Psoas muscle (tissue), 7 donors: ENCODE measurements at regions not wholly inside any gene's neighbourhood (a gene's known extent, or its start where the extent isn't known, plus 50 kb on each side); places are given as distances from the start of the nearest gene placed in this dataset.
"Not testable (repeated sequence)": the region's sequence is repeated elsewhere in the genome, so short reads cannot be mapped to it uniquely, and the experiment has no call there.

ENCODE experiments used
- ATAC-seq, 4 donors: fragments of 200-7000 bp; cut with Tn5 transposase; one replicate each; pipeline ENCODE4 v1.9.1; 2020; ENCODE audit warnings: moderate library complexity in 3 of 4, mild to moderate bottlenecking in 2 of 4
- DNase-seq, 2 donors: peaks; one replicate each; pipeline ENCODE4 v3.0.0-alpha.2; 2020
- H3K27ac ChIP-seq: fragments of 200-600 bp; one replicate; pipeline ENCODE4 v1.8.0; 2022
- H3K27me3 ChIP-seq, 3 donors: fragments of 200-600 bp in 1 of 3; one replicate each; pipeline versions ENCODE4 v1.6.1 to v1.8.0; 2013 to 2022; ENCODE audit warnings: low read length in 2 of 3, mild to moderate bottlenecking in 2 of 3, moderate library complexity in 1 of 3; ENCODE audit not compliant: insufficient read depth in 3 of 3
- H3K36me3 ChIP-seq, 2 donors: fragments of 200-600 bp in 1 of 2; one replicate each; pipeline versions ENCODE4 v1.6.1 to v1.8.0; 2013 to 2022; ENCODE audit warnings: low read depth in 1 of 2, mild to moderate bottlenecking in 1 of 2, moderate library complexity in 1 of 2; ENCODE audit not compliant: insufficient read depth in 1 of 2
- H3K4me1 ChIP-seq: fragments of 200-600 bp; one replicate; pipeline ENCODE4 v1.8.0; 2022
- H3K4me3 ChIP-seq: fragments of 200-600 bp; one replicate; pipeline ENCODE4 v1.8.0; 2022; ENCODE audit warnings: mild to moderate bottlenecking
- H3K9me3 ChIP-seq: fragments of 200-600 bp; one replicate; pipeline ENCODE4 v1.8.0; 2022
- CTCF ChIP-seq: fragments of 200-600 bp; IDR thresholded peaks from one replicate; pipeline ENCODE4 v1.8.0; 2022; ENCODE audit warnings: antibody characterized with exemption
- WGBS, 3 donors: extraction: QIAGEN DNeasy Blood & Tissue Kit; methylation state at CpG; one replicate each; pipeline versions ENCODE4 v1.1.6 to v1.1.7; 2013; 5-methylcytosine and 5-hydroxymethylcytosine counted together
- intact Hi-C, 2 donors: fragments of 100-400 bp; cut with DNase I; formaldehyde crosslinking; loops; one replicate each; pipeline versions ENCODE4 v1.11.0 to v1.14.2; 2022
- donor health status: healthy with polysubstance abuse.
- donor health status: DM: no; HTN: no; CAD: no; lungs with moderate emphysema.
- donor health status: Bipolar disorder and iron deficiency.
- donor health status: healthy.
- donor health status: DM: yes; HTN: yes; CAD: no.
- donor health status: DM: no; HTN: no; CAD: no.
- donor health status: DM: yes; HTN: yes; CAD: no.

GRCh38 chr4:81314196-81314896 is 99.3 kb upstream of the PRKG2 start:
- DNase-seq = no peak
- Histone ChIP-seq H3K27ac (no peak overlapping the region), H3K36me3 (no peaks in the 10 kb centered on the region), H3K4me1 (no peaks in the 10 kb centered on the region), H3K27me3 (no peaks in the 10 kb centered on the region), H3K9me3 (no peaks in the 10 kb centered on the region), H3K4me3 (no peak overlapping the region)
- intact Hi-C loops = no loop called here
- TF ChIP-seq CTCF = no peak
- ATAC-seq = no peak
- 43 to 47% (median 44%) methylated on average over 6 of the region's 6 CpGs for WGBS, 3 donors

GRCh38 chr4:81307991-81308390 is 93.0 kb upstream of the PRKG2 start:
- no peaks in the 10 kb centered on the region for H3K9me3 ChIP-seq
- H3K4me1 ChIP-seq = no peaks in the 10 kb centered on the region
- intact Hi-C loops = no loop called here
- no peak overlapping the region for H3K4me3 ChIP-seq
- ATAC-seq (no peak), DNase-seq (no peak)
- H3K36me3 ChIP-seq = no peaks in the 10 kb centered on the region
- no peaks in the 10 kb centered on the region for H3K27me3 ChIP-seq
- no peak overlapping the region for H3K27ac ChIP-seq
- WGBS, 3 donors = 29 to 37% (median 30%) methylated on average over 2 of the region's 2 CpGs
- no peak for TF ChIP-seq CTCF

GRCh38 chr4:81304871-81305270 is 89.8 kb upstream of the PRKG2 start:
- intact Hi-C loops = no loop called here
- WGBS, 3 donors = 68 to 76% (median 75%) methylated on average over 4 of the region's 4 CpGs
- H3K9me3 ChIP-seq = no peaks in the 10 kb centered on the region
- DNase-seq = no peak
- H3K36me3 ChIP-seq = no peaks in the 10 kb centered on the region
- H3K27ac ChIP-seq = no peak overlapping the region
- no peak for ATAC-seq
- H3K4me1 ChIP-seq = no peaks in the 10 kb centered on the region
- no peaks in the 10 kb centered on the region for H3K27me3 ChIP-seq
- TF ChIP-seq CTCF = no peak
- no peak overlapping the region for H3K4me3 ChIP-seq

GRCh38 chr4:81300352-81300751 is 85.3 kb upstream of the PRKG2 start:
- intact Hi-C loops, H3K36me3 ChIP-seq, DNase-seq, ATAC-seq, H3K4me1 ChIP-seq, H3K27me3 ChIP-seq, H3K9me3 ChIP-seq, H3K4me3 ChIP-seq, H3K27ac ChIP-seq: not testable (repeated sequence)
- WGBS, 3 donors = 93 to 97% (median 95%) methylated on average over 4 of the region's 4 CpGs

- no peak for DNase-seq
- no peak overlapping the region for H3K27ac ChIP-seq
- H3K4me3 ChIP-seq = no peak overlapping the region
- no peaks in the 10 kb centered on the region for H3K36me3 ChIP-seq
- no peaks in the 10 kb centered on the region for H3K9me3 ChIP-seq
- H3K27me3 ChIP-seq = peaks cover 0 to 3% (median 0%) of the 10 kb centered on the region in 3 donors
- H3K4me1 ChIP-seq = no peaks in the 10 kb centered on the region
- intact Hi-C loops = no loop called here
- no peak for ATAC-seq
- no peak for TF ChIP-seq CTCF
These were observed 75.8 kb upstream of the PRKG2 start for GRCh38 chr4:81290813-81291212.
